ENCODE measurements at regions not wholly inside any gene's neighbourhood (a gene's known extent, or its start where the extent isn't known, plus 50 kb on each side); places are given as distances from the start of the nearest gene placed in this dataset.

DNA sequence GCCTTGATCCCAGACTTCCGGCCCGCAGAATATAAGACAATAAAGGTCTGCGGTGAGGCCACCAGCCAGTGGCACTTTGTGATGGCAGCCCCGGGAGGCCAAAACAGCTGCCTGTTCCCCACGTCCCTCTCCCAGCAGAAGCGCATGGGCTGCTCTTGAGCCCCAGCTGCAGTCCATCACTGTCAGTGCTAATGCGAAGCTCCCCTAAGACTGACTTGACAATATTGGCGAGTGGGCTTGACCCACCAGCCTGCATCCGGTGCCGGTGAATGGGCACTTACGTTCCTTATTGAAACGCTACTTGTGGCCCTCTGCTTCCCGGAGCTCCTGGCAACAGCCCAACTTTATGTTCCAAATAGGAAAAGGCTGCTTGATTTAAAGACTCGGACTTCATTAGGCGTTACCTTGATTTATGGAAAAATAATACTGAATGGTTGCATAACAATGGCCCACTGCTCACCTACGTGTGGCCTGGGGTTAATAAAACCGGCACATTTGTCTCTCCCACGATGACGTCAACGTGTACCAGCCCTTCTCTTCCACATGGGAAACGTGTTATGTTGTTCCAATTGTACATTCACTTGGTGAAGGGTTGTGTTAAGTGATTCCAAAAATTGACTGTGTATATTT lies 93.4 kb upstream of the SEPTIN5 start:
- H3K4me3 Mint-ChIP-seq: no peak overlapping the region; a peak in 1 of 5 replicates
- H3K4me2 ChIP-seq (ENCODE audit: insufficient read depth, insufficient read length, low read length): no peak overlapping the region

More for the DNA sequence above, 93.4 kb upstream of the SEPTIN5 start:
- Histone ChIP-seq H3K23ac (ENCODE audit: insufficient read length, low read depth, low read length) (no peak overlapping the region), H3K27ac (ENCODE audit: insufficient read length, low read depth, low read length) (no peak overlapping the region), H2BK20ac (ENCODE audit: low read depth, low read length, poor library complexity, severe bottlenecking) (no peak overlapping the region), H2AK5ac (ENCODE audit: insufficient read length, low read length) (no peak overlapping the region), H2BK15ac (ENCODE audit: low read depth, low read length) (no peak overlapping the region), H3T11ph (ENCODE audit: low read length) (no peak overlapping the region), H2BK12ac (ENCODE audit: insufficient read length, low read depth, low read length) (no peak overlapping the region), H2BK5ac (ENCODE audit: insufficient read length, low read length) (no peak overlapping the region), H3K23me2 (ENCODE audit: insufficient read length, low read depth, low read length, poor library complexity, severe bottlenecking) (peaks cover 3% of the 10 kb centered on the region), H3K9ac (ENCODE audit: extremely low read depth, insufficient read length, low read length) (no peak overlapping the region), H2AFZ (ENCODE audit: low read length) (no peak overlapping the region), H4K8ac (replicated peaks; ENCODE audit: insufficient read length, low read depth, low read length) (no peak overlapping the region), H4K5ac (ENCODE audit: insufficient read length, low read depth, low read length) (no peak overlapping the region), H3K18ac (ENCODE audit: insufficient read length, low read depth, low read length) (no peak overlapping the region), H2BK120ac (ENCODE audit: low read depth, low read length, poor library complexity, severe bottlenecking) (no peak overlapping the region), H4K20me1 (ENCODE audit: control insufficient read depth, insufficient read depth, insufficient read length) (no peaks in the 10 kb centered on the region), H3K79me2 (ENCODE audit: insufficient read depth, low read length) (no peaks in the 10 kb centered on the region), H4K91ac (ENCODE audit: insufficient read length, low read depth, low read length) (no peak overlapping the region), H3K4ac (ENCODE audit: low read depth, low read length) (no peak overlapping the region), H3K56ac (ENCODE audit: insufficient read length, low read depth, low read length) (no peak overlapping the region), H3K9me3 (ENCODE audit: control insufficient read depth, low read depth, low read length) (no peaks in the 10 kb centered on the region), H3K14ac (ENCODE audit: insufficient read depth, low read length) (no peak overlapping the region), H3K4me1 (ENCODE audit: insufficient read depth, low read length) (peaks cover 13% of the 10 kb centered on the region; the same call in 1 of the 2 replicates), H3K79me1 (ENCODE audit: insufficient read depth, low read depth, low read length, poor library complexity, severe bottlenecking) (no peaks in the 10 kb centered on the region), H3K27me3 (ENCODE audit: insufficient read depth, low read length) (no peaks in the 10 kb centered on the region; the same call in 1 of the 2 replicates)
- Mint-ChIP-seq H3K27ac (peak overlapping the region in 2 of 3 experiments; percentile 91 to 93; a peak in 3 of 7 replicates), H3K36me3 (ENCODE audit: insufficient read depth in 1 of 3, low read depth in 3 of 3) (peaks cover 0 to 2% (median 0%) of the 10 kb centered on the region in 3 experiments; a peak in 1 of 7 replicates), H3K9me3 (no peaks in the 10 kb centered on the region; a peak in 1 of 5 replicates), H3K27me3 (ENCODE audit: low read depth) (peaks cover 3% of the 10 kb centered on the region; the same call in 1 of the 2 replicates), H3K4me1 (peaks cover 62 to 71% of the 10 kb centered on the region in 2 experiments)
- WGBS (ENCODE audit: extremely low coverage, insufficient read length, low lambda C conversion rate): no CpG with 5 or more reads among the region's 21 CpGs
- TF ChIP-seq, protein P1, sequence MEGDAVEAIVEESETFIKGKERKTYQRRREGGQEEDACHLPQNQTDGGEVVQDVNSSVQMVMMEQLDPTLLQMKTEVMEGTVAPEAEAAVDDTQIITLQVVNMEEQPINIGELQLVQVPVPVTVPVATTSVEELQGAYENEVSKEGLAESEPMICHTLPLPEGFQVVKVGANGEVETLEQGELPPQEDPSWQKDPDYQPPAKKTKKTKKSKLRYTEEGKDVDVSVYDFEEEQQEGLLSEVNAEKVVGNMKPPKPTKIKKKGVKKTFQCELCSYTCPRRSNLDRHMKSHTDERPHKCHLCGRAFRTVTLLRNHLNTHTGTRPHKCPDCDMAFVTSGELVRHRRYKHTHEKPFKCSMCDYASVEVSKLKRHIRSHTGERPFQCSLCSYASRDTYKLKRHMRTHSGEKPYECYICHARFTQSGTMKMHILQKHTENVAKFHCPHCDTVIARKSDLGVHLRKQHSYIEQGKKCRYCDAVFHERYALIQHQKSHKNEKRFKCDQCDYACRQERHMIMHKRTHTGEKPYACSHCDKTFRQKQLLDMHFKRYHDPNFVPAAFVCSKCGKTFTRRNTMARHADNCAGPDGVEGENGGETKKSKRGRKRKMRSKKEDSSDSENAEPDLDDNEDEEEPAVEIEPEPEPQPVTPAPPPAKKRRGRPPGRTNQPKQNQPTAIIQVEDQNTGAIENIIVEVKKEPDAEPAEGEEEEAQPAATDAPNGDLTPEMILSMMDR (conservative IDR thresholded peaks at IDR 0.05): no peak
- no peak for DNase-seq

All from H9 (cell line).